Vagina (tissue), 2 donors: ENCODE measurements at regions not wholly inside any gene's neighbourhood (a gene's known extent, or its start where the extent isn't known, plus 50 kb on each side); places are given as distances from the start of the nearest gene placed in this dataset.

Experiments used
- POLR2A ChIP-seq, 2 donors: fragments of 450-650 bp; IDR thresholded peaks; one replicate each; pipeline ENCODE4 v1.6.1; 2017; ENCODE audit warnings: antibody characterized with exemption in 2 of 2, mild to moderate bottlenecking in 2 of 2, moderate library complexity in 2 of 2
- POLR2AphosphoS5 ChIP-seq, 2 donors: sonication (generic); formaldehyde crosslinking; IDR thresholded peaks; one replicate each; pipeline ENCODE4 v1.9.0; 2017; ENCODE audit warnings: antibody characterized with exemption in 2 of 2, mild to moderate bottlenecking in 2 of 2, low read depth in 1 of 2; ENCODE audit not compliant: insufficient read depth in 1 of 2
- TF ChIP-seq, protein P1 (sequence below), 3 experiments: fragments of 450-650 bp in 2 of 3; fragments of 200-600 bp in 1 of 3; sonication (generic) in 1 of 3; IDR thresholded peaks; one replicate each; pipeline ENCODE4 v1.5.1; 2017 to 2019; ENCODE audit warnings: antibody characterized with exemption in 3 of 3, mild to moderate bottlenecking in 2 of 3, moderate library complexity in 2 of 3

DNA sequence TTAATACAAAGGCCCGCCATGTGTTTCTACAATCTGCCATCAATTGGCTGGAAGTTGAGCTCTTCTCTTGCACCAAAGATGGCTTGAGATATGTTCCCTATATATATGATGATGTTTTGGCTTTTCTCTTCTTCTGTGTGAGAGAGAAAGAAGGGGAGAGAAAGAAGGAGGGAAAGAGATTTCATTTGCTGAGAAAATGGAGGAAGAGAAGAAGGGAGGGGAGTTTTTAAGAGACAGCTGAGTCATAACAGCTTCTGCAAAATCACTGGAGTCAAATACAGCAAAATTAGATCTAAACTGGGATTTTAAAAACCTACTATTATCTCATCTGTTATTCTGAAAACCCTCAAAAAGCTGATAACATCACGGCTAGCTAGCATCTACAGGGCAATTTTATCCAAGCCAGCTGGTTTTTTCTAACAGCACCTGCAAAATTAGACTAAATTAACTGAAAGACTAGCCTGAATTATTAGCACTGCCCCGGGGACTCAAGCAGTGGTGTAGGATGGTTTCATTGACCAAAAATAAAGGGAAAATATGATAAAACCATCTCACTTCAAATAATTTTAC is 647.6 kb upstream of the ACTRT1 start:
- TF ChIP-seq, protein P1, sequence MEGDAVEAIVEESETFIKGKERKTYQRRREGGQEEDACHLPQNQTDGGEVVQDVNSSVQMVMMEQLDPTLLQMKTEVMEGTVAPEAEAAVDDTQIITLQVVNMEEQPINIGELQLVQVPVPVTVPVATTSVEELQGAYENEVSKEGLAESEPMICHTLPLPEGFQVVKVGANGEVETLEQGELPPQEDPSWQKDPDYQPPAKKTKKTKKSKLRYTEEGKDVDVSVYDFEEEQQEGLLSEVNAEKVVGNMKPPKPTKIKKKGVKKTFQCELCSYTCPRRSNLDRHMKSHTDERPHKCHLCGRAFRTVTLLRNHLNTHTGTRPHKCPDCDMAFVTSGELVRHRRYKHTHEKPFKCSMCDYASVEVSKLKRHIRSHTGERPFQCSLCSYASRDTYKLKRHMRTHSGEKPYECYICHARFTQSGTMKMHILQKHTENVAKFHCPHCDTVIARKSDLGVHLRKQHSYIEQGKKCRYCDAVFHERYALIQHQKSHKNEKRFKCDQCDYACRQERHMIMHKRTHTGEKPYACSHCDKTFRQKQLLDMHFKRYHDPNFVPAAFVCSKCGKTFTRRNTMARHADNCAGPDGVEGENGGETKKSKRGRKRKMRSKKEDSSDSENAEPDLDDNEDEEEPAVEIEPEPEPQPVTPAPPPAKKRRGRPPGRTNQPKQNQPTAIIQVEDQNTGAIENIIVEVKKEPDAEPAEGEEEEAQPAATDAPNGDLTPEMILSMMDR (IDR thresholded peaks at IDR 0.05) = no peak
- no peak for TF ChIP-seq POLR2A (IDR thresholded peaks at IDR 0.05)
- TF ChIP-seq POLR2AphosphoS5 (IDR thresholded peaks at IDR 0.05; ENCODE audit: insufficient read depth in 1 of 2, low read depth in 1 of 2) = no peak
